C4-2B (cell line): ENCODE measurements at regions not wholly inside any gene's neighbourhood (a gene's known extent, or its start where the extent isn't known, plus 50 kb on each side); places are given as distances from the start of the nearest gene placed in this dataset.

Source experiments
- H3K27ac ChIP-seq: fragments of 450-650 bp; 2 replicates; pipeline ENCODE4 v1.5.1; 2017
- CTCF ChIP-seq: fragments of 450-650 bp; conservative IDR thresholded peaks from 2 replicates; pipeline ENCODE4 v1.5.1; 2017; ENCODE audit warnings: mild to moderate bottlenecking
- ZFX ChIP-seq: fragments of 450-650 bp; IDR thresholded peaks from 2 replicates; pipeline ENCODE4 v1.6.1; 2017

- H3K27ac ChIP-seq = no peak overlapping the region
- no peak for TF ChIP-seq ZFX
- TF ChIP-seq CTCF = no peak
Measured at GRCh38 chr5:85441156-85441555, 1056.5 kb upstream of the EDIL3 start.

GRCh38 chr5:85441853-85442252 lies 1057.2 kb upstream of the EDIL3 start:
- no peak overlapping the region for H3K27ac ChIP-seq
- TF ChIP-seq ZFX = no peak
- TF ChIP-seq CTCF = no peak

GRCh38 chr5:85452322-85453025 lies 1067.8 kb upstream of the EDIL3 start:
- no peak overlapping the region for H3K27ac ChIP-seq
- TF ChIP-seq ZFX (no peak), CTCF (no peak)

- no peak for TF ChIP-seq CTCF
- no peak for TF ChIP-seq ZFX
- H3K27ac ChIP-seq = no peak overlapping the region
Measured at GRCh38 chr5:85453026-85453349, 1068.3 kb upstream of the EDIL3 start.

- TF ChIP-seq CTCF = no peak
- no peak for TF ChIP-seq ZFX
Measured at GRCh38 chr5:85458319-85458718, 1073.6 kb upstream of the EDIL3 start.

GRCh38 chr5:85462957-85463356 lies 1078.3 kb upstream of the EDIL3 start:
- H3K27ac ChIP-seq = no peak overlapping the region
- no peak for TF ChIP-seq ZFX
- TF ChIP-seq CTCF = no peak

More at GRCh38 chr5:85458319-85458718, 1073.6 kb upstream of the EDIL3 start:
- no peak overlapping the region for H3K27ac ChIP-seq

- TF ChIP-seq ZFX = no peak
- TF ChIP-seq CTCF = no peak
- no peak overlapping the region for H3K27ac ChIP-seq
Measured at GRCh38 chr5:85466423-85466822, 1081.7 kb upstream of the EDIL3 start.
